HG02840 (cell line): ENCODE measurements at regions not wholly inside any gene's neighbourhood (a gene's known extent, or its start where the extent isn't known, plus 50 kb on each side); places are given as distances from the start of the nearest gene placed in this dataset.
"Not testable (repeated sequence)": the region's sequence is repeated elsewhere in the genome, so short reads cannot be mapped to it uniquely, and the experiment has no call there.

Experiments
- ATAC-seq: cut with Tn5 transposase; IDR thresholded peaks from one replicate; pipeline ENCODE4 v1.9.1; 2021; ENCODE audit warnings: mild to moderate bottlenecking, moderate library complexity, moderate number of reproducible peaks; ENCODE audit not compliant: unreplicated experiment, low FRiP score

DNA sequence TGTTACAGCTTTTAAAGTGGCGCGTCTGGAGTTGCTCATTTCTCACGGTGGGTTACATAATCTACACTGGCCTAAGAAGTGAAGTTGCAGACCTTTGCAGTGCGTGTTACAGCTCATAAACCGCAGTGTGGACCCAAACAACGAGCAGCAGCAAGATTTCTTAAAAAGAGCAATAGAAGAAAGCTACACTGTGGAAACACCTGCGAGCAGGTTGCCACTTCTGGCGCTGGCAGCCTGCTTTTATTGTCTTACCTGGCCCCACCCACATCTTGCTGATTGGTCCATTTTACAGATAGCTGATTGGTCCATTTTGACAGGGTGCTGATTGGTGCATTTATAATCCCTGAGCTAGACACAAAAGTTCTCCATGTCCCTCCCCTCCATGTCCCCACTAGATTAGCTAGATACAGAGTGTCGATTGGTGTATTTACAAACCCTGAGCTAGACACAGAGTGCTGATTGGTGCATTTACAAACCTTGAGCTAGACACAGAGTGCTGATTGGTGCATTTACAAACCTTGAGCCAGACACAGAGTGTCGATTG, 462.9 kb upstream of the JARID2 start:
- not testable (repeated sequence) for ATAC-seq

DNA sequence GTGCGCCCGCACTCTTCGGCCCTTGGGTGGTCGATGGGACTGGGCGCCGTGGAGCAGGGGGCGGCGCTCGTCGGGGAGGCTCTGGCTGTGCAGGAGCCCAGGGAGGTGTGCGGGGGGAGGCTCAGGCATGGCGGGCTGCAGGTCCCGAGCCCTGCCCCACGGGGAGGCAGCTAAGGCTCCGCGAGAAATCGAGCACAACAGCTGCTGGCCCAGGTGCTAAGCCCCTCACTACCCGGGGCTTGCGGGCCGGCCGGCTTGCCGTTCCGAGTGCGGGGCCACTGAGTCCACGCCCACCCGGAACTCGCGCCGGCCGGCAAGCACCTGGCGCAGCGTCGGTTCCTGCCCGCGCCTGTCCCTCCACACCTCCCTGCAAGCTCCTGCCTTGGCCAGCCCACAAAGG, 462.3 kb upstream of the JARID2 start:
- ATAC-seq, result no peak

DNA sequence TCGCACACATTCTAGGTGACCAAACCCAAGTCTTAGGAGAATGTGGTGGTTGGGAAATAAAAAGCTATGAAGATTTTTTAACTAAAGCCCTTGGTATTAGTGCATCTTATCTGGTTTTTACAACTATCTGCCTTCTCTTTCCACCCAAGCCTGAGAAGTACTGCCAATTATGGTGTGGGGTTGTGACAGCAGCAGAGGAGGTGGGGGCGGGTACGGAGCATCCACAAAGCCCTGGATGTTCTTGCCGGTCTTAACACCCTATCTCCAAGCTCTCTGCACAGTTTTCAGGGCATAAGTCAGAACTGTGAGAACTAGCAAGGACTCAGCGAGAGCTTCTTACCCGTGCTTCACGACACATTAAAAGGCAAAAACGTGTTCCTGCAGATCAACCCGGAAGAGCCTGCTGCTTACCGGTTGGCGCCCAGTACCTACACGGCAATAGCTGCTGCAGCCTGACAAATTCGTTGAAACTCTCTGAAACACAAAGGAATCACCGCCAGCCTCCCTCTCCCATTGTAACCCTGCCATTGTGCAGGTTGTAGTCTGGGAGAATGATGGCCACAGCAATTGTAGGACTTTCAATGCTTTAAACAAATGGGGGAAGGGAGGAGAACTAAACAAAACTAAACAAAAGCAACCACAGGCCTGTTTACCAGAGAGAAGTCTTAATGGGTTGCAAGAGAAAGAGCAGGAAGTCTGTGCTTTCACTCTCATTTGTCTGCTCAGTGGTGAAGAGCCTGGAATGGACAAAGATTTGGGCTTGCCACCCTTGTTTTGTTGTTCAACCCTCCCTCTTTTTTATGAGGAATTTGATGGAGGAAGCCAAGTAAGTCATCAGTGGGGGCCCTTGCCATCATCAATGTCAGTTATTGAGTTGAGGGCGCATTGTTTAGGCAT, 461.0 kb upstream of the JARID2 start:
- ATAC-seq, result no peak

GRCh38 chr6:14785493-14785790, 460.4 kb upstream of the JARID2 start:
- ATAC-seq, result no peak

DNA sequence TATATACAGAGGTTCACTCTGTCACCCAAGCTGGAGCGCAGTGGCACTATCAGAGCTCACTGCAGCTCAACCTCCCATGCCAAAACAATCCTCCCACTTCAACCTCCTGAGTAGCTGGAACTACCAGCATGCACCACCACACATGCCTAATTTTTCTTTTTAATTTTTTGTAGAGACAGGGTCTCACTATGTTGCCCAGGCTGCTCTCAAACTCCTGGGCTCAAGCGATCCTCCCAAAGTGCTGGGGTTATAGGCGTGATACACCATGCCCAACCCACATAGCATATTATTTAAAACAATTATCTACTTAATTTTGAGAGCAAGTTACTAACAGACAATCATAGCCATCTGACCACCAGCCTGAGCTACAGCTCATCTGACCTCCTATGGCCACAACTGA, 459.9 kb upstream of the JARID2 start:
- ATAC-seq, result no peak

GRCh38 chr6:14786455-14786854, 459.4 kb upstream of the JARID2 start:
- ATAC-seq, result no peak

- ATAC-seq, result no peak
Observed at GRCh38 chr6:14787250-14787649, 458.6 kb upstream of the JARID2 start.

DNA sequence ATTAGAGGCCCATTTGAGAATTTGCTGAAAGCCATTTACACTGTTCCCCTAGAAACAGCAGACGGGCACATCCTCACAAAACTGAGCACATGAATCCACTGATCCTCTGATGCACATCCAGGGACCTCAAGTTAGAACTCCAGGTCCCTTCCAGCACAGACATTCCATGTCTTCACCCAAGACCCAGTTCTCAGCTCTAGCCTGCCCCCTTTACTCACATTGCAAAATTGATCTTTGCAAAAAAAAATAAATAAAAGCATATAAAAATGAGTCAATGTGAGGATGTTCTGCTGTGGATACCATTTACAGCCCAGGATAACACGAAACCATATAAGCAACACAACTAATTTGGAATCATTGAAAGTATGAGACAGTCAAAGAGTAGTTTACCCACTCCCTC, 458.2 kb upstream of the JARID2 start:
- no peak for ATAC-seq

GRCh38 chr6:14789996-14790395, 455.9 kb upstream of the JARID2 start:
- no peak for ATAC-seq

DNA sequence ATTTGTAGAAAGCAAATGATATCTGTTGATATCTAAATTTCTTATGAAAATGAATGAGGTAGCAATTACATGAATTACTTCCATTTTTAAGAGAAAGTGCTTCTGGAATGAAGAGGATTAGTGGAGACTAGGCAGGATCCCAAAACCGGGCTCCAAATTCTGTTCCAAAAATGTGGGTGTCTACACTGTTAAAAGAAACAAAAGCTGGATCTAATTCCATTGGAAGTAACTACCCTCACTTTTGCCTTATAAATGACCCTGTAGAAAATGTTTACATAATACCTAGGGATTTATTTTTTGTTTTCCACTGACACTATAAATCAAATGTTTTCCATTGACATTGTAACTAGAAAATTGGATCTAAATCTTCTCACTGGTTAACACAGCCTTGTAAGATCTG, 454.9 kb upstream of the JARID2 start:
- no peak for ATAC-seq

DNA sequence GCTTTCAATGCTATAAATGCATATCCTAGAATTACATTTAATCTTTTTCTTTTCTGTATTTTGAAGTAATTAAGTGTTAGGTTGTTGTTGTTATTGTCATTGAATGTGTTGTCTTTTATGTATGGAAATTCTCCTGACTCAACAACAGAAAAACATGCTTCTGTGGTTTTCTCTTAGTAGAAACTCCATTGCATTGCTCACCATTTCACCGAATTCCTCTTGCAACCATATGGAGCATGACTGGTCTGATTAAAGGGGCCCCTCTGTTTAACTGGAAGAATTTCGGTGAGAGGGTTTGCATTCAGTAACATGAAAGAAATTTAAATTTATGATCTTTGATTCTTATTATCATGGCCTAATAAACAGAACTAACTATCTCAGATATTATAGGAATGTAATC, 454.3 kb upstream of the JARID2 start:
- ATAC-seq, result no peak

DNA sequence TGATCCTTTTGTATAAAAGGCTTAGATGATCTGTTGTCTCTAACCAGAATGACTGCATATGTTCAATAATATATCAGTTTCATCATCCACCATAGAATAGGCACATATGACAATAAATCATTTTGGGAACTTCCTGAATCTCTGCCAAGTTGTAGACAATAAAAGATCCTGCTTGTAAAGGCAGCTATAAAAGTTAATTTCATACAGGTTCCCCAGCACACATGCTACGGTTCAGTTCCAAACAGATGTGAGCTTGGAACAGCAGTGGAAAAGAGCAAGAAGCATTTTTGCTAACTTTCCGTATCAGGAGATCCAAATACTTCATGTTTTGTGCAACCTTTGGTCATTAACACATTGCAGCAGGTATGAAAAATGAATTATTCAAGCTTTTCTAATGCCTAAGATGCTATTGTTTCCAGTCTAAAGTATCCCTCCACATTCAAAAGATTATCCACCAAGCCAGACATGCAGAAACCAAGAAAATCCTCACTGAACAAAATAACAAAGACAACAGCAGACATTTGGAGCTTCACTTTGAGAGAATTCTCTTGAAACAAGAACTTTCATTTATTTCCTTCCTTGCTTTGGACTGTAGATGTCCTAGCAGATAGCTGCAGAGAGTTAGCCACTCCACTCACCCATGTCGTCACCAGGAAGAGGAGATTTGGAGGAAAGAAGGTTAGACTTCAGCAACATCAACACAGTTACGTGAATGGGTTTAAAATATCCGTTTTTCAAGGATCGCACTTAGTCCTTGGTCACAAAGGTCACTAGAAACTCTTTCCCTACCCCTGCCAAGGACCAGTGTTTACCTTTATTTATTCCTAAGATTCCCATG, 453.5 kb upstream of the JARID2 start:
- ATAC-seq, result no peak

DNA sequence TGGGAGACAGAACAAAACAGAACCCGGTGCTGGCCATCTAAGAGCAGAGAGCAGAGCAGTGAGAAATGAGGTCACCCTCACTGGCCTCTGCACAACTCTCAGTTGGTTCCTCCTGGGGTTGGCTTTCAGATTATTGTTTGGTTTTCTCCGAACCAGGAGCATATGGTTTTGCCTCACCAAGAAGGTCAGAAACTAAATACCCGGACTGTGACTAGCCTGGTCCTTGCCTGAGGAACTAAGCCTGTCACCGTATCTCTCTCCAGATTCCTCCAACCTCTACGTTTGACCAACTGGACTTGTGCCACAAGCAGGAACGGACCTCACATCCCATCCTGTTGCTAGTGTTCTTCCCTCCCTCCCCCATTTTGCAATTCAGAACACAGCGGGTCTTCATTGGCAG, 450.4 kb upstream of the JARID2 start:
- no peak for ATAC-seq

DNA sequence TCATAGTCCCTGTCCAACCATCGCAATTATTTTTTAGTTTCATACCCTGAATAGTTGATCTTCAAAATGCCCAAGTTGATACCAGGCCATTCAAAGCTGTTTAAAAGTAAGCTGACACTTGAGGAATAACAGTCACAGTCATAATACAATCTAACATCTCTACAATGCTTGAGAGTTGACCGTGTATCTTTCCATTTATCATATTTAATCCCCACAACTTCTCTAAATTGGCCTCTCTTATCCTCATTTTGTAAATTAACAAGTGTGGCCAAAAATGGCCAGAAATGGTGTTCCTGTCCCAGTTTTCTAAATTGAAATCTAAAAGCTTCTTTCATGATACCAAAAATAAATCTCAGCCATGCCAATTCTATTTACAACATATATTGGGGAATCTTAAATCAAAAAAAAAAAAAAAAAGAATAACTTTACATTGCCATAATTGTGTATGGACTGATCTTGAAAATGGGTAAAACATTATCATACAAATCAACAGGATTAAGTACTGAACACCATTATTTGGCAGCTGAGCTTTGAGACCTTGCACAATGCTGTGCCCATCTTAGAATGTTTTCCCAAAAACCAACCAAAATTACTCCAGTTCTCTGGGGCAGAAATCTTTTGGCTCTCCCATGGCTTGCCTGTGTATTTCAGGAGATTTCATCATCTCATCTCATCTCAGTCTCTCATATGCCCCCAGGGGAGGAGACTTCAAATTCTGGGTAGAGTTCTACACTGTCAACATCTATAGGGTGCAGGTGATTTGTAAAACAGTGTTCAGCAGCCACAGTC, 448.7 kb upstream of the JARID2 start:
- ATAC-seq, result no peak

GRCh38 chr6:14797875-14798593, 447.8 kb upstream of the JARID2 start:
- ATAC-seq, result no peak

GRCh38 chr6:14798594-14798982, 447.3 kb upstream of the JARID2 start:
- ATAC-seq, result no peak

- no peak for ATAC-seq
Observed at GRCh38 chr6:14798996-14799588, 446.8 kb upstream of the JARID2 start.

- ATAC-seq, result no peak
Observed at GRCh38 chr6:14799928-14800327, 445.9 kb upstream of the JARID2 start.

DNA sequence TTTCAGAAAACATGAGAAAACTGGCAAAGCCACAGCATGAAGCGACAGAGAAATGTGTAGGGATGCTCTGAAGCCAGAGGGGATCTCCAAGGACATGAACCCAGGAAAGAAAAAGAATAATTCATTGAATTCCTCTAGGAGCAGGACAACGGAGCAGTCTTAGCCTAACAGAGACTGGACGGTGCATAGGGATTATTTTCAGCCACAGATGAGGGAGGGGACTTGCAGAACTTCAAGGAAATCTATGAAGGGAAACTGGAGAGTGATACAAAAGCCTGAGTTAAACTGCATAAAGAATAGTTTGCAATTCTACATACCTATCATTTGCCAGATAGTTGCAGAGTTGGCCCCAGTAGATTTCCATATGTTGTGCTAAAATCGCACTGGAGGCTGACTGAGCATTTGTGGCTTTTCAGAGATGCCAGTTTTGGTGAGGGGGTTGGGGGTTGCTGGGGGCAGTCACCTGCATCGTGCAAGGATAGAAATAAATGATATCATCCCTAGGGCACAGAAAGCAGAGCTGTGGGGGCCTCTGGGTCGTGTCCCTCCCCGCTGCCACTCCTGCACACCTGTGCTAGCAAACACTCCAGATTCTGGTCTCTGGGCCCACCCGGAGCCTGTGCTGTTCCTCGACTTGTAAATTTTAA, 443.2 kb upstream of the JARID2 start:
- ATAC-seq, result no peak
